T-helper 1 cell treated with Interleukin-12 subunit alpha and Interleukin-12 subunit beta and Interleukin-4 antibody, amounts not matched to agents 30 μg/mL and 1 μg/mL, for 36 hours (primary cell): ENCODE measurements at regions not wholly inside any gene's neighbourhood (a gene's known extent, or its start where the extent isn't known, plus 50 kb on each side); places are given as distances from the start of the nearest gene placed in this dataset.

Source experiments
- H3K27ac Mint-ChIP-seq: one replicate; pipeline ENCODE4 v1.8.0; 2021; ENCODE audit warnings: mild to moderate bottlenecking, mixed read lengths
- H3K27me3 Mint-ChIP-seq: one replicate; pipeline ENCODE4 v1.8.0; 2021; ENCODE audit warnings: low read depth, mixed read lengths
- H3K36me3 Mint-ChIP-seq: one replicate; pipeline ENCODE4 v1.8.0; 2021; ENCODE audit warnings: low read depth, mixed read lengths
- H3K4me1 Mint-ChIP-seq: one replicate; pipeline ENCODE4 v1.8.0; 2021; ENCODE audit warnings: low read depth, mixed read lengths
- H3K4me3 Mint-ChIP-seq: one replicate; pipeline ENCODE4 v1.8.0; 2021; ENCODE audit warnings: mild to moderate bottlenecking, moderate library complexity, mixed read lengths
- H3K9me3 Mint-ChIP-seq: one replicate; pipeline ENCODE4 v1.8.0; 2021; ENCODE audit warnings: mixed read lengths

DNA sequence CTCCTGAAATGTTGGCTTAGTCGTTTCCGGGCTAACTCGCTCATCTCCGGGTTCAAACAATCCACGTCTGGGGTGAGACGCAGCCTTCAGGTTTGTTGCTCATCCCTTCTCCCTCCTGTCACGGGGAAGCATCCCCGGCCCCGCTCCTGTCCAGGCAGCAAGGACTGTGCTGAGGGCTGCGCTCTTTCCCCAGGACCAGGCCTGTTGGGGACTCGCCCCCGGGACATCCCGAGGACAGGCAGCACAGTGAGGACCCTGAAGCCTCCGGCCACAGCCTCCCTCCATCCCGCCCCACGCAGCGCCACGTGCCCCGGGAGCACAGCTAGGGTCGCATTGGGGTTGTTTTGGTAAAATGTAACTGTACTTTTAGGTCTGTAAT, 252.0 kb downstream of the BRD1 start:
- no peaks in the 10 kb centered on the region for H3K4me1 Mint-ChIP-seq
- no peaks in the 10 kb centered on the region for H3K27me3 Mint-ChIP-seq
- peaks cover 6% of the 10 kb centered on the region for H3K9me3 Mint-ChIP-seq
- peaks cover 2% of the 10 kb centered on the region for H3K36me3 Mint-ChIP-seq
- no peak overlapping the region for H3K4me3 Mint-ChIP-seq
- H3K27ac Mint-ChIP-seq: no peak overlapping the region

DNA sequence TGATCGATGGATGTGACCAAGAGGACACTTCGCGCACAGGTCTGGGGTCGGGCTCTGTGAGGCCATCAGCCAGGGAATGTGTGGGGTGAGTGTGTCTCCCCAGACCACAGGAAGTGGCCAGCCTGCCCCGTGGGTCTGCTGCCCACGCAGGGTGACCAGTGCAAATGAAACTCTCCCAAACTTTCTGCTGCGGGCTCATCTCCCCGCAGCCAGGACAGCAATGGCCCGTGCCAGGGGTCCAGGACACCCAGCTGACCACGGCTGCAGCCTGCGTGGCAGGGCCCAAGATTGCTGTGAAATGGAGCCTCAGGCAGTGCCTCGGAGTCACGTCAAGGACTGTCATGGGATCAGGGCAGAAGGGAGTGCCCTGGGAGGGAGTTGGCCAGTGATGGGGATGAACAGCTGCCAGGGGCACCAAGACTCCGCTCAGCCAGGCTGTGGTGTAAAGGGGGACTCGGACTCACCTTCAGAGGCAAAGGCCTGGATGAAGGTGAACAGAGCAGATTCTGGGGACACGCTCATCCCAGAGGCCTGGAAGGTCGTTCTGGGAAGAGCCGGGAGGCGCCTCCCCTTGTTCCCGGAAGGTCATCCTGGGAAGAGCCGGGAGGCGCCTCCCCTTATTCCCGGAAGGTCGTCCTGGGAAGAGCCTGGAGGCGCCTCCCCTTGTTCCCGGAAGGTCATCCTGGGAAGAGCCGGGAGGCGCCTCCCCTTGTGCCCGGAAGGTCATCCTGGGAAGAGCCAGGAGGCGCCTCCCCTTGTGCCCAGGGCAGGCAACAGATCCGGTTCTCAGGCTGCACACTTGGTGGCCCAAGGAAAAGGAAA, 252.6 kb downstream of the BRD1 start:
- no peaks in the 10 kb centered on the region for H3K4me1 Mint-ChIP-seq
- no peaks in the 10 kb centered on the region for H3K27me3 Mint-ChIP-seq
- H3K4me3 Mint-ChIP-seq: no peak overlapping the region
- peaks cover 2% of the 10 kb centered on the region for H3K36me3 Mint-ChIP-seq
- H3K27ac Mint-ChIP-seq: no peak overlapping the region
- peaks cover 6% of the 10 kb centered on the region for H3K9me3 Mint-ChIP-seq

- Mint-ChIP-seq H3K27ac (no peak overlapping the region), H3K36me3 (peaks cover under 1% of the 10 kb centered on the region), H3K9me3 (peaks cover 3% of the 10 kb centered on the region), H3K4me3 (no peak overlapping the region), H3K4me1 (no peaks in the 10 kb centered on the region), H3K27me3 (no peaks in the 10 kb centered on the region)
Measured at GRCh38 chr22:49574205-49574880, 253.3 kb downstream of the BRD1 start.

GRCh38 chr22:49573109-49573765, 254.4 kb downstream of the BRD1 start:
- Mint-ChIP-seq H3K4me3 (no peak overlapping the region), H3K27ac (no peak overlapping the region)

GRCh38 chr22:49571326-49571725, 256.3 kb downstream of the BRD1 start:
- H3K9me3 Mint-ChIP-seq: no peaks in the 10 kb centered on the region
- H3K27me3 Mint-ChIP-seq: no peaks in the 10 kb centered on the region
- no peaks in the 10 kb centered on the region for H3K36me3 Mint-ChIP-seq
- no peaks in the 10 kb centered on the region for H3K4me1 Mint-ChIP-seq
- no peak overlapping the region for H3K27ac Mint-ChIP-seq
- H3K4me3 Mint-ChIP-seq: no peak overlapping the region

More at GRCh38 chr22:49573109-49573765, 254.4 kb downstream of the BRD1 start:
- Mint-ChIP-seq H3K36me3 (no peaks in the 10 kb centered on the region), H3K9me3 (no peaks in the 10 kb centered on the region), H3K27me3 (no peaks in the 10 kb centered on the region), H3K4me1 (no peaks in the 10 kb centered on the region)

- H3K9me3 Mint-ChIP-seq: no peaks in the 10 kb centered on the region
- no peak overlapping the region for H3K27ac Mint-ChIP-seq
- H3K4me1 Mint-ChIP-seq: no peaks in the 10 kb centered on the region
- H3K36me3 Mint-ChIP-seq: no peaks in the 10 kb centered on the region
- H3K27me3 Mint-ChIP-seq: no peaks in the 10 kb centered on the region
- H3K4me3 Mint-ChIP-seq: no peak overlapping the region
Measured at GRCh38 chr22:49570032-49570848, 257.4 kb downstream of the BRD1 start.

GRCh38 chr22:49569286-49570031, 258.2 kb downstream of the BRD1 start:
- Mint-ChIP-seq H3K27ac (no peak overlapping the region), H3K4me1 (no peaks in the 10 kb centered on the region), H3K4me3 (no peak overlapping the region), H3K9me3 (no peaks in the 10 kb centered on the region), H3K36me3 (no peaks in the 10 kb centered on the region), H3K27me3 (no peaks in the 10 kb centered on the region)

DNA sequence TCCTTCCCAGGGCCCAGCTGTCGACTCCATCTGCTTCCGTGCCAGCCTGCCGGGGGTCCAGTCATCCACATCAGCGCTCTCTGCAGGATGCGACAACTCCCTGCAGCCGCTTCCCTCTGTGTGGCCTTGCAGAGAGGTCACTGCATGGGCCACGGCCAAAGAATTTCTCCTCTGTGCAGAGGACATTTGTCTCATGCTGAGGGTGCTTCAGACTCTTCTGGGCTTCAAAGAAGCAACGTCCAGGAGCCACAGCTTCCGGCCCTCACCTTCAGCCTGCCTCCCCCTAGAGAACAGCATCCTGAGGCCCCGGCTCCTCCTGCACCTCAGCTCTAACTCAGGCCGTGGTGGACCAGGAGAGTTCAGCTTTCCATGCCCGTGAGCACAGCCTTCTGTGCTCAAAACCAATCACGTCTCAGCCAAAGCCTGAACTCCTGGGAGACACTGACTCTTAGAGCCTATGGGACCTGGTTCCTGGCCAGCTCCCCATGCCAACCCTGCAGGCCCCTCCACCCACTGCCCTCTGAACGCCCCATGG, 258.9 kb downstream of the BRD1 start:
- Mint-ChIP-seq H3K4me1 (no peaks in the 10 kb centered on the region), H3K27ac (no peak overlapping the region), H3K27me3 (no peaks in the 10 kb centered on the region), H3K36me3 (no peaks in the 10 kb centered on the region), H3K9me3 (no peaks in the 10 kb centered on the region), H3K4me3 (no peak overlapping the region)

DNA sequence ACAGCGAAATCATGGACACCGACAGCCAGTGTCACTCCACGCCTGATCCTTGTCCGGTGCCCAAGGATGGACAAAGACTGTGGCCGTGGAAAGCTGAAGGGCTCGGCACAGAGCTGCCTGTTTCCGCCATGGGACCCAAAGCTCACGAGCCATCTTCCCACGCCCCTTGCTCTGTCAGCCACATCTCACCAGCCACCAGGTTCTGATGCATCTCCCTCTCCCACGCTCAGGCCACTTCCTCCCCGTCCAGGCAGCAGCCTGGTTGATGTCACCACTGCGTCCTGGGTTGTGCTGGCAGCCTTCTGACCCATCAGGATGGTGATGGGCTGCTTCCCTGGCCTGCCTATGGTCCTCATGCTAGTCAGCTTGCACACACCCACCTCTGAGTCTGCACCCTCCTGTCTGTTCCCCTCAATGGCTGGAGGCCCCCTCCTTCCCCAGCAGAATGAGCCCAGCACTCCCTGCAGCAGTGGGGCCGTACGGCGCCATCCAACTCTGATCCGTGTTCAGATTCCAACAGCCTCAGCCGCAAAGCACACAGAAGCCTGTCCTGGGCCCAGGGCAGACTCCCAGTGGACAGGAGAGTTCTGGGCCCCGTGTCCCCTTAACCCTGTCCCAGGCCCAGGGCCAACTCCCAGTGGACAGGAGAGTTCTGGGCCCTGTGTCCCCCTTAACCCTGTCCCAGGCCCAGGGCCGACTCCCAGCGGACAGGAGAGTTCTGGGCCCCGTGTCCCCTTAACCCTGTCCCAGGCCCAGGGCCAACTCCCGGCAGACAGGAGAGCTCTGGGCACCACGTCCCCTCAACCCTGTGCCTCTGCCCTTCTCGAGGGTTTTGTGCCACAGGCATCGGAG, 259.5 kb downstream of the BRD1 start:
- Mint-ChIP-seq H3K9me3 (no peaks in the 10 kb centered on the region), H3K4me3 (no peak overlapping the region), H3K4me1 (no peaks in the 10 kb centered on the region), H3K27me3 (no peaks in the 10 kb centered on the region), H3K27ac (no peak overlapping the region), H3K36me3 (no peaks in the 10 kb centered on the region)

- Mint-ChIP-seq H3K4me1 (no peaks in the 10 kb centered on the region), H3K27ac (no peak overlapping the region), H3K36me3 (no peaks in the 10 kb centered on the region), H3K27me3 (no peaks in the 10 kb centered on the region), H3K9me3 (no peaks in the 10 kb centered on the region), H3K4me3 (no peak overlapping the region)
Measured at GRCh38 chr22:49566693-49567092, 261.0 kb downstream of the BRD1 start.

GRCh38 chr22:49566141-49566541, 261.5 kb downstream of the BRD1 start:
- H3K27ac Mint-ChIP-seq: no peak overlapping the region
- no peaks in the 10 kb centered on the region for H3K9me3 Mint-ChIP-seq
- no peaks in the 10 kb centered on the region for H3K27me3 Mint-ChIP-seq
- no peaks in the 10 kb centered on the region for H3K4me1 Mint-ChIP-seq
- no peak overlapping the region for H3K4me3 Mint-ChIP-seq
- H3K36me3 Mint-ChIP-seq: peaks cover under 1% of the 10 kb centered on the region

DNA sequence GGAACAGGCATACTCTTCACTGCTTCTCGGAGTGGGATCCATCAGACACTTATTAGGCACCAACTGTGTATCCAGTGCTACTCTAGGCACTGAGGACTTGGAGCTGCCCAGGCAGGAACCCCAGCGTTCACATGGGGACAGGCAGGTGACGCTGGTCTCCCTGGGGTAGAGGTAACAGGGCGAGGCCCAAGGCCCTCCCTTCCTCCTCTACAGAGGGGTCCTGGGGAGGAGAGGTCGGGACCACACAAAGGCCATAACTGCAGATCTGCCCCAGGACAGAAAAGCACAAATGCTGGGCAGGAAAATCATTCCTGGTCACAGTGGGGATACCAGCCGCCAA, 262.2 kb downstream of the BRD1 start:
- Mint-ChIP-seq H3K27me3 (no peaks in the 10 kb centered on the region), H3K27ac (no peak overlapping the region), H3K36me3 (peaks cover 3% of the 10 kb centered on the region), H3K4me3 (no peak overlapping the region), H3K4me1 (no peaks in the 10 kb centered on the region), H3K9me3 (no peaks in the 10 kb centered on the region)
